WTC11 (cell line): ENCODE measurements at regions not wholly inside any gene's neighbourhood (a gene's known extent, or its start where the extent isn't known, plus 50 kb on each side); places are given as distances from the start of the nearest gene placed in this dataset.

Experiments used
- ATAC-seq: fragments of 200-7000 bp; cut with Tn5 transposase; 2 replicates; pipeline ENCODE4 v1.10.0; 2021; ENCODE audit warnings: mild to moderate bottlenecking, moderate library complexity
- CTCF ChIA-PET: fragments of 300-600 bp; sonication (Branson Sonifier 250); formaldehyde crosslinking; loops from one replicate; lab custom pipeline; 2021; ENCODE audit warnings: antibody characterized with exemption; lab: Charles Lee
- POLR2A ChIA-PET: fragments of 350-600 bp; sonication (Branson Sonifier 250); formaldehyde crosslinking; loops from one replicate; lab custom pipeline; 2021; ENCODE audit warnings: antibody characterized with exemption; lab: Charles Lee
- DNase-seq: peaks from one replicate; pipeline ENCODE4 v3.0.0; 2021; ENCODE audit warnings: low spot score
- H3K27ac Mint-ChIP-seq: 2 replicates; pipeline ENCODE4 v1.8.0; 2021; ENCODE audit warnings: mixed read lengths
- H3K27me3 Mint-ChIP-seq: 2 replicates; pipeline ENCODE4 v1.8.0; 2021; ENCODE audit warnings: low read depth, mild to moderate bottlenecking, moderate library complexity, mixed read lengths
- H3K36me3 Mint-ChIP-seq: 2 replicates; pipeline ENCODE4 v1.8.0; 2021; ENCODE audit warnings: mixed read lengths
- H3K4me1 Mint-ChIP-seq: 2 replicates; pipeline ENCODE4 v1.8.0; 2022; ENCODE audit warnings: mixed read lengths
- H3K4me3 Mint-ChIP-seq: 2 replicates; pipeline ENCODE4 v1.8.0; 2021; ENCODE audit warnings: mild to moderate bottlenecking, moderate library complexity, mixed read lengths
- H3K9me3 Mint-ChIP-seq: 2 replicates; pipeline ENCODE4 v1.8.0; 2021; ENCODE audit warnings: mixed read lengths
- ATF1 ChIP-seq: sonication (generic); formaldehyde crosslinking; IDR thresholded peaks from 2 replicates; pipeline ENCODE4 v1.8.1; 2023; ENCODE audit warnings: mild to moderate bottlenecking, moderate library complexity, missing genetic modification reagents
- FOXJ3 ChIP-seq: sonication (generic); formaldehyde crosslinking; IDR thresholded peaks from 2 replicates; pipeline ENCODE4 v1.9.0; 2021; ENCODE audit warnings: missing genetic modification reagents, mild to moderate bottlenecking, borderline replicate concordance
- FOXP1 ChIP-seq: sonication (generic); formaldehyde crosslinking; IDR thresholded peaks from 2 replicates; pipeline ENCODE4 v1.8.0; 2022; ENCODE audit warnings: missing genetic modification reagents, mild to moderate bottlenecking, moderate library complexity, borderline replicate concordance
- GABPB1 ChIP-seq: sonication (generic); formaldehyde crosslinking; IDR thresholded peaks from 2 replicates; pipeline ENCODE4 v1.8.1; 2023; ENCODE audit warnings: mild to moderate bottlenecking, missing genetic modification reagents
- GTF2I ChIP-seq: fragments of 250-450 bp; sonication (Bioruptor Pico); conservative IDR thresholded peaks from 2 replicates; pipeline ENCODE4 v1.4.0; 2021; ENCODE audit warnings: mild to moderate bottlenecking
- JUN ChIP-seq: sonication (generic); formaldehyde crosslinking; IDR thresholded peaks from 2 replicates; pipeline ENCODE4 v1.8.0; 2023; ENCODE audit warnings: mild to moderate bottlenecking, missing genetic modification reagents
- MXD4 ChIP-seq: fragments of 250-450 bp; sonication (Bioruptor Pico); IDR thresholded peaks from 2 replicates; pipeline ENCODE4 v1.8.0; 2021; ENCODE audit warnings: mild to moderate bottlenecking, moderate library complexity, borderline replicate concordance
- OVOL2 ChIP-seq: fragments of 250-450 bp; sonication (Bioruptor Pico); IDR thresholded peaks from 2 replicates; pipeline ENCODE4 v1.9.0; 2021; ENCODE audit warnings: mild to moderate bottlenecking, borderline replicate concordance
- SMAD3 ChIP-seq: sonication (generic); formaldehyde crosslinking; IDR thresholded peaks from 2 replicates; pipeline ENCODE4 v1.8.0; 2022; ENCODE audit warnings: missing genetic modification reagents, mild to moderate bottlenecking, borderline replicate concordance
- TEAD1 ChIP-seq: sonication (generic); formaldehyde crosslinking; IDR thresholded peaks from 2 replicates; pipeline ENCODE4 v1.8.0; 2022; ENCODE audit warnings: mild to moderate bottlenecking, missing genetic modification reagents
- ZMAT4 ChIP-seq: fragments of 250-450 bp; sonication (Bioruptor Pico); IDR thresholded peaks from 2 replicates; pipeline ENCODE4 v1.9.0; 2021; ENCODE audit warnings: mild to moderate bottlenecking
- ZNF138 ChIP-seq: sonication (generic); formaldehyde crosslinking; conservative IDR thresholded peaks from 2 replicates; pipeline ENCODE4 v1.8.1; 2022; ENCODE audit warnings: mild to moderate bottlenecking, moderate library complexity, missing genetic modification reagents
- ZNF232 ChIP-seq: sonication (generic); formaldehyde crosslinking; IDR thresholded peaks from 2 replicates; pipeline ENCODE4 v1.8.0; 2022; ENCODE audit warnings: mild to moderate bottlenecking, missing genetic modification reagents
- ZNF263 ChIP-seq: sonication (generic); formaldehyde crosslinking; IDR thresholded peaks from 2 replicates; pipeline ENCODE4 v1.8.1; 2022; ENCODE audit warnings: low read depth, mild to moderate bottlenecking, moderate library complexity, missing genetic modification reagents
- ZNF317 ChIP-seq: sonication (generic); formaldehyde crosslinking; IDR thresholded peaks from 2 replicates; pipeline ENCODE4 v1.8.1; 2023; ENCODE audit warnings: low read depth, mild to moderate bottlenecking, moderate library complexity, missing genetic modification reagents, borderline replicate concordance
- ZNF396 ChIP-seq: fragments of 250-450 bp; sonication (Bioruptor Pico); IDR thresholded peaks from 2 replicates; pipeline ENCODE4 v1.8.0; 2021; ENCODE audit warnings: mild to moderate bottlenecking, moderate library complexity, borderline replicate concordance
- ZNF423 ChIP-seq: fragments of 250-450 bp; sonication (Bioruptor Pico); IDR thresholded peaks from 2 replicates; pipeline ENCODE4 v2.1.2; 2022; ENCODE audit warnings: mild to moderate bottlenecking, moderate library complexity
- TF ChIP-seq, protein P1 (sequence below): sonication (generic); formaldehyde crosslinking; IDR thresholded peaks from 2 replicates; pipeline ENCODE4 v1.8.1; 2022; ENCODE audit warnings: mild to moderate bottlenecking, missing genetic modification reagents, moderate library complexity, borderline replicate concordance
- TF ChIP-seq, protein P2 (sequence below): sonication (generic); formaldehyde crosslinking; IDR thresholded peaks from 2 replicates; pipeline ENCODE4 v1.8.1; 2023; ENCODE audit warnings: mild to moderate bottlenecking, missing genetic modification reagents
- TF ChIP-seq, protein P3 (sequence below): sonication (generic); formaldehyde crosslinking; IDR thresholded peaks from 2 replicates; pipeline ENCODE4 v1.8.0; 2022; ENCODE audit warnings: mild to moderate bottlenecking, missing genetic modification reagents
- TF ChIP-seq, protein P4 (sequence below): fragments of 250-450 bp; sonication (Bioruptor Pico); conservative IDR thresholded peaks from 2 replicates; pipeline ENCODE4 v1.9.0; 2021; ENCODE audit warnings: mild to moderate bottlenecking

GRCh38 chr4:63460075-63460474, 949.2 kb downstream of the TECRL start (continued):
- TF ChIP-seq ZNF232: no peak
- TF ChIP-seq JUN (CRISPR knock-in tag): no peak
- TF ChIP-seq OVOL2 (CRISPR knock-in tag): no peak
- no peak for TF ChIP-seq ZNF423
- TF ChIP-seq, all 79 proteins: peak for 0

DNA sequence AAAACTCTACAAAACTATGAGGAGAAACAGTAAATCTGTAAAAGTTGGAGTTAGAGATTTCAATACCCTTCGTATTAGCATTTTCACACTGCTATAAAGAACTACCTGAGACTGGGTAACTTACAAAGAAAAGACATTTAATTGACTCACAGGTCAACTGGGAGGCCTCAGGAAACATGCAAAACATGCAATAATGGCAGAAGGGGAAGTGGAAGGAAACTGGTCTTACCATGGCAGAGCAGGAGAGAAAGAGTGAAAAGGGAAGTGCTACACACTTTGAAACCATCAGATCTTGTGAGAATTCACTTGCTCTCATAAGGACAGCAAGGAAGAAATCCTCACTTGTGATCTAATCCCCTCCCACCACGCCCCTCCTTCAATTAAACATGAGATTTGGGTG, 949.9 kb downstream of the TECRL start:
- no peak for ATAC-seq
- no peaks in the 10 kb centered on the region for H3K36me3 Mint-ChIP-seq
- no peak overlapping the region for H3K27ac Mint-ChIP-seq
- H3K27me3 Mint-ChIP-seq: no peaks in the 10 kb centered on the region
- TF ChIP-seq ATF1 (CRISPR knock-in tag): no peak
- TF ChIP-seq ZMAT4 (CRISPR knock-in tag): no peak
- no peak for TF ChIP-seq ZNF263 (CRISPR knock-in tag)
- no peak for TF ChIP-seq GTF2I
- no peak for TF ChIP-seq ZNF138 (CRISPR knock-in tag)
- TF ChIP-seq, all 79 proteins: peak for 0
- Mint-ChIP-seq H3K4me1 (no peaks in the 10 kb centered on the region), H3K4me3 (no peak overlapping the region), H3K9me3 (peaks cover 3% of the 10 kb centered on the region; the same call in 1 of the 2 replicates)
- no peak for DNase-seq
- CTCF ChIA-PET: no interaction called here
- POLR2A ChIA-PET: no interaction called here

DNA sequence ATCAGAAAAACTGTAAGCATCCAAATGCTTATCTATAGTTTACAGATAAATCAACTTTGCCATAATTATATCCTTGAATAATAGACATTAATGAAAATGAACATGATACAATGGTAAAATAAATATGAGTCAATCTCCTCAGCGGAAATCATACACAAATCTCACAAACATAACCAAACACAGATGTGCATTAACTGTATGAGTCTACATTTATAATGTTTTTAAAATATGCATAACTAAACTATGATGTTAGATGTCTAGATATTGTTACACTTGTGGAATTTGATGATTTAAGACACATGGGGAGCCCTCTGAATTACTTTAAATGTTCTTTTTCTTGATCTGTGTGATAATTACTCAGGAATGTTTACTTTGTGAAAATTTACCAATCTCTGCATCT, 951.2 kb downstream of the TECRL start:
- no peak for TF ChIP-seq ZNF396 (CRISPR knock-in tag)
- TF ChIP-seq SMAD3 (CRISPR knock-in tag): no peak
- no peak for TF ChIP-seq FOXJ3
- no peak for TF ChIP-seq ZNF138 (CRISPR knock-in tag)
- Mint-ChIP-seq H3K4me1 (no peaks in the 10 kb centered on the region), H3K4me3 (no peak overlapping the region), H3K9me3 (peaks cover 3% of the 10 kb centered on the region; the same call in 1 of the 2 replicates), H3K27ac (no peak overlapping the region), H3K27me3 (no peaks in the 10 kb centered on the region), H3K36me3 (no peaks in the 10 kb centered on the region)
- ChIA-PET POLR2A (no interaction called here), CTCF (no interaction called here)
- ATAC-seq (no peak), DNase-seq (no peak)

- DNase-seq: no peak
- TF ChIP-seq, protein P1, sequence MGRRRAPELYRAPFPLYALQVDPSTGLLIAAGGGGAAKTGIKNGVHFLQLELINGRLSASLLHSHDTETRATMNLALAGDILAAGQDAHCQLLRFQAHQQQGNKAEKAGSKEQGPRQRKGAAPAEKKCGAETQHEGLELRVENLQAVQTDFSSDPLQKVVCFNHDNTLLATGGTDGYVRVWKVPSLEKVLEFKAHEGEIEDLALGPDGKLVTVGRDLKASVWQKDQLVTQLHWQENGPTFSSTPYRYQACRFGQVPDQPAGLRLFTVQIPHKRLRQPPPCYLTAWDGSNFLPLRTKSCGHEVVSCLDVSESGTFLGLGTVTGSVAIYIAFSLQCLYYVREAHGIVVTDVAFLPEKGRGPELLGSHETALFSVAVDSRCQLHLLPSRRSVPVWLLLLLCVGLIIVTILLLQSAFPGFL (CRISPR knock-in tag): no peak
- no peak for TF ChIP-seq OVOL2 (CRISPR knock-in tag)
- no peak for TF ChIP-seq ZNF317 (CRISPR knock-in tag)
- no peak for TF ChIP-seq MXD4
- no peak for TF ChIP-seq ZMAT4 (CRISPR knock-in tag)
- TF ChIP-seq TEAD1 (CRISPR knock-in tag): no peak
- no peak for TF ChIP-seq ATF1 (CRISPR knock-in tag)
- TF ChIP-seq, protein P2, sequence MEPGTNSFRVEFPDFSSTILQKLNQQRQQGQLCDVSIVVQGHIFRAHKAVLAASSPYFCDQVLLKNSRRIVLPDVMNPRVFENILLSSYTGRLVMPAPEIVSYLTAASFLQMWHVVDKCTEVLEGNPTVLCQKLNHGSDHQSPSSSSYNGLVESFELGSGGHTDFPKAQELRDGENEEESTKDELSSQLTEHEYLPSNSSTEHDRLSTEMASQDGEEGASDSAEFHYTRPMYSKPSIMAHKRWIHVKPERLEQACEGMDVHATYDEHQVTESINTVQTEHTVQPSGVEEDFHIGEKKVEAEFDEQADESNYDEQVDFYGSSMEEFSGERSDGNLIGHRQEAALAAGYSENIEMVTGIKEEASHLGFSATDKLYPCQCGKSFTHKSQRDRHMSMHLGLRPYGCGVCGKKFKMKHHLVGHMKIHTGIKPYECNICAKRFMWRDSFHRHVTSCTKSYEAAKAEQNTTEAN (CRISPR knock-in tag): no peak
- TF ChIP-seq GABPB1 (CRISPR knock-in tag): no peak
- TF ChIP-seq, protein P3, sequence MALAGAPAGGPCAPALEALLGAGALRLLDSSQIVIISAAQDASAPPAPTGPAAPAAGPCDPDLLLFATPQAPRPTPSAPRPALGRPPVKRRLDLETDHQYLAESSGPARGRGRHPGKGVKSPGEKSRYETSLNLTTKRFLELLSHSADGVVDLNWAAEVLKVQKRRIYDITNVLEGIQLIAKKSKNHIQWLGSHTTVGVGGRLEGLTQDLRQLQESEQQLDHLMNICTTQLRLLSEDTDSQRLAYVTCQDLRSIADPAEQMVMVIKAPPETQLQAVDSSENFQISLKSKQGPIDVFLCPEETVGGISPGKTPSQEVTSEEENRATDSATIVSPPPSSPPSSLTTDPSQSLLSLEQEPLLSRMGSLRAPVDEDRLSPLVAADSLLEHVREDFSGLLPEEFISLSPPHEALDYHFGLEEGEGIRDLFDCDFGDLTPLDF (CRISPR knock-in tag): no peak
- TF ChIP-seq FOXP1 (CRISPR knock-in tag): no peak
- TF ChIP-seq, protein P4, sequence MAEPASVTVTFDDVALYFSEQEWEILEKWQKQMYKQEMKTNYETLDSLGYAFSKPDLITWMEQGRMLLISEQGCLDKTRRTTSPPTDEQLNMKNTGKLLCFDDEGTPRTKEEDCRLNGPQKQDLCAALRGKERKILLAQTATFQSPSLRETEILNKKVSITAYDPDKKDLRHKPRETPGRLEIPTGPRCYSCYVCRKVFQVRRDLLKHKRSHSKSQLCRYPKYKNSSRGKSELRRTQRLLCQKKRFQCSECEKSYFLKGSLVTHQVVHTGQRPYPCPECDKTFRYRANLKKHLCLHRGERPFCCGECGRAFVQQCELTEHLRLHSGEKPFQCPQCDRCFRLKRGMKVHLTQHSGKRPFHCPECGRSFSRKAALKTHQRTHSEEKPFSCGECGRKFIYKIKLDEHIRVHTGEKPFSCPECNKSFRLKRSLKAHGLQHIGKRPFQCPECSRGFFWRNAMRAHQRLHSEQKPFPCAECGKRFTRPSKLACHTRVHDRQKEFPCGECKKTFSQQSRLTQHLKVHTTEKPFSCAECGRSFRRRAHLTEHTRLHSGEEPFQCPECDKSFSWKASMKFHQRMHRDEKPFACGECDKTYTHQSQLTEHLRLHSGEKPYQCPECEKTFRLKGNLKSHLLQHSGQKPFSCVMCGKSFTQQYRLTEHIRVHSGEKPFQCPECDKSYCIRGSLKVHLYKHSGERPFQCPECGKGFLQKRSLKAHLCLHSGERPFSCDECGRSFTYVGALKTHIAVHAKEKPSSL (CRISPR knock-in tag): no peak
Observed at GRCh38 chr4:63440236-63440635, 969.0 kb downstream of the TECRL start.

More at GRCh38 chr4:63440236-63440635, 969.0 kb downstream of the TECRL start:
- no peaks in the 10 kb centered on the region for H3K4me1 Mint-ChIP-seq
- CTCF ChIA-PET: no interaction called here
- peaks cover 3% of the 10 kb centered on the region for H3K9me3 Mint-ChIP-seq
- peaks cover 3% of the 10 kb centered on the region; the same call in 1 of the 2 replicates for H3K36me3 Mint-ChIP-seq
- no peak overlapping the region for H3K4me3 Mint-ChIP-seq
- no peak overlapping the region for H3K27ac Mint-ChIP-seq
- POLR2A ChIA-PET: no interaction called here
- ATAC-seq: no peak
- H3K27me3 Mint-ChIP-seq: no peaks in the 10 kb centered on the region
